Omental fat pad (tissue), 3 donors: ENCODE measurements at regions not wholly inside any gene's neighbourhood (a gene's known extent, or its start where the extent isn't known, plus 50 kb on each side); places are given as distances from the start of the nearest gene placed in this dataset.

Source experiments
- ATAC-seq: fragments of 150-250 bp; one replicate; pipeline ENCODE4 v1.9.1; 2016; ENCODE audit warnings: mild to moderate bottlenecking, moderate library complexity; ENCODE audit not compliant: low FRiP score
- DNase-seq: peaks from one replicate; pipeline ENCODE4 v3.0.0-alpha.2; 2019; ENCODE audit warnings: low spot score
- CTCF ChIP-seq, 3 donors: fragments of 450-650 bp; IDR thresholded peaks; one replicate each; pipeline ENCODE4 v1.5.1; 2016 to 2017; ENCODE audit warnings: antibody characterized with exemption in 3 of 3, mild to moderate bottlenecking in 3 of 3, moderate library complexity in 2 of 3

- TF ChIP-seq CTCF (IDR thresholded peaks at IDR 0.05): no peak
- peak; percentile 84 for ATAC-seq
- no peak for DNase-seq
These were observed 167.1 kb downstream of the TBX5 start for GRCh38 chr12:114238808-114239207.

GRCh38 chr12:114237230-114237629 lies 168.7 kb downstream of the TBX5 start:
- DNase-seq (no peak), ATAC-seq (peak; percentile 31)
- TF ChIP-seq CTCF (IDR thresholded peaks at IDR 0.05): no peak

- ATAC-seq: no peak
- DNase-seq: no peak
- no peak for TF ChIP-seq CTCF (IDR thresholded peaks at IDR 0.05)
These were observed 173.8 kb downstream of the TBX5 start for GRCh38 chr12:114232187-114232586.

- ATAC-seq (no peak), DNase-seq (no peak)
- TF ChIP-seq CTCF (IDR thresholded peaks at IDR 0.05): no peak
These were observed 176.8 kb downstream of the TBX5 start for GRCh38 chr12:114229150-114229549.

GRCh38 chr12:114226241-114226928 lies 179.6 kb downstream of the TBX5 start:
- TF ChIP-seq CTCF (IDR thresholded peaks at IDR 0.05): no peak
- DNase-seq: no peak
- ATAC-seq: no peak

- ATAC-seq (no peak), DNase-seq (no peak)
- TF ChIP-seq CTCF (IDR thresholded peaks at IDR 0.05): no peak
These were observed 183.8 kb downstream of the TBX5 start for GRCh38 chr12:114221957-114222630.
